ENCODE measurements at regions not wholly inside any gene's neighbourhood (a gene's known extent, or its start where the extent isn't known, plus 50 kb on each side); places are given as distances from the start of the nearest gene placed in this dataset.
"Not testable (repeated sequence)": the region's sequence is repeated elsewhere in the genome, so short reads cannot be mapped to it uniquely, and the experiment has no call there.

DNA sequence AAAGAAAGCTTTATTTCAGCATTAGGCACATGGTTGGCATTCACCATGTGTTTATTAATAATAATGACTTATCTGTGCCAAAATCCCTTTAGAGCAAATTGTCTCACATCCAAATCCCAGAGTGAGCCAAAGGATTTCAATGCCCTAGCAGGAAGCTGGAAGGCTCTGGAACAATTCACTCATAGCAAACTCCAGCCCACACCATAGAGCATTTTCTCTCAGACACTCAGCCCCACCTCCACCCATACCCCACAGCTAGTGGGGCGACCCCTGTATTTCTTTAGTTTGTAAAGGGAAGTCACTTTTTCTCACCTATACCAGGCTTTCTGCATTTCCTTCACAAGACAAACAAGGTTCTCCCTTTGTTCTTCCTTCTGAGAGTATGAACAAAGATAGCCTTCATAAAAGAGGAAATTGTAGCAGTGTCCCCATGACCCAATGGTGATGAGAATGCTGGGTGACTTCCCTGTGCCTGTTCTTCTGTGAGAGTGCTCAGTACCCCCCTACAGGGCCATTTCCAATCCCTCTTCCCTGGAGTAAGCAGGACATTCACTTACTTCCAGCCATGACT, 100.1 kb upstream of the APCDD1 start:
- no TSS peak for BruUV-seq (replicated peaks)
- intact Hi-C loops (cut with micrococcal nuclease; ENCODE audit: unreplicated experiment), result no loop called here
- Histone ChIP-seq H3F3A (ENCODE audit: insufficient read depth, low read depth) (no peaks in the 10 kb centered on the region), H3K36me3 (ENCODE audit: low read depth) (no peaks in the 10 kb centered on the region), H4K20me1 (ENCODE audit: insufficient read depth) (no peaks in the 10 kb centered on the region), H3K79me2 (ENCODE audit: low read depth) (no peaks in the 10 kb centered on the region), H3K9me2 (ENCODE audit: insufficient read depth) (no peaks in the 10 kb centered on the region), H2AFZ (no peak overlapping the region), H3K27me3 (ENCODE audit: insufficient read depth, low read depth) (no peaks in the 10 kb centered on the region), H3K9me3 (ENCODE audit: insufficient read depth, low read depth) (no peaks in the 10 kb centered on the region), H3K4me2 (no peak overlapping the region), H3K4me3 (no peak overlapping the region), H3K27ac (no peak overlapping the region), H3K4me1 (replicated peaks; ENCODE audit: insufficient read depth) (no peaks in the 10 kb centered on the region)
- POLR2A ChIA-PET (ENCODE audit: unreplicated experiment), result no interaction called here
- DNase-seq, result no peak
- CTCF ChIA-PET, result no interaction called here
- TF ChIP-seq, protein P1, sequence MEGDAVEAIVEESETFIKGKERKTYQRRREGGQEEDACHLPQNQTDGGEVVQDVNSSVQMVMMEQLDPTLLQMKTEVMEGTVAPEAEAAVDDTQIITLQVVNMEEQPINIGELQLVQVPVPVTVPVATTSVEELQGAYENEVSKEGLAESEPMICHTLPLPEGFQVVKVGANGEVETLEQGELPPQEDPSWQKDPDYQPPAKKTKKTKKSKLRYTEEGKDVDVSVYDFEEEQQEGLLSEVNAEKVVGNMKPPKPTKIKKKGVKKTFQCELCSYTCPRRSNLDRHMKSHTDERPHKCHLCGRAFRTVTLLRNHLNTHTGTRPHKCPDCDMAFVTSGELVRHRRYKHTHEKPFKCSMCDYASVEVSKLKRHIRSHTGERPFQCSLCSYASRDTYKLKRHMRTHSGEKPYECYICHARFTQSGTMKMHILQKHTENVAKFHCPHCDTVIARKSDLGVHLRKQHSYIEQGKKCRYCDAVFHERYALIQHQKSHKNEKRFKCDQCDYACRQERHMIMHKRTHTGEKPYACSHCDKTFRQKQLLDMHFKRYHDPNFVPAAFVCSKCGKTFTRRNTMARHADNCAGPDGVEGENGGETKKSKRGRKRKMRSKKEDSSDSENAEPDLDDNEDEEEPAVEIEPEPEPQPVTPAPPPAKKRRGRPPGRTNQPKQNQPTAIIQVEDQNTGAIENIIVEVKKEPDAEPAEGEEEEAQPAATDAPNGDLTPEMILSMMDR (conservative IDR thresholded peaks at IDR 0.05), result no peak
- TF ChIP-seq EZH2 (IDR thresholded peaks at IDR 0.05; ENCODE audit: low read depth), result no peak

DNA sequence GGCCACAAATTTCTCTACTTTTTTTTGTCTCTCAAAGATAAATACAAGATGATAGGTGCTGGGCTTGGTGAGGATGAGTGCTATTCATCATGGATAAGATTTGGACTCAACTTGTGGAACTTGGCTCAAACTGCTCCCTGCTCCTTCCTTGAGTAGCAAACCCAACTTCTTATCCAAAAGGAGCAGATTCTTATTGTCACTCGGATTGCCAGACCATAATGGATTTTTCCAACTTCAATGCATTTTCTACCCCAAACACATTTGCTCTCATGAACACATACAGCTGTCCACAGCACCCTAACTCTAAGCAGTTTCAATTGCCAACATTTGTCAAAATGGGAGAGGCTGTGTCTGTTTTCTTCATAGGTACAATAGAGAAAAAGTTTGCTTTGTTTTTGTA, 99.5 kb upstream of the APCDD1 start:
- CTCF ChIA-PET, result no interaction called here
- Histone ChIP-seq H3K27ac (no peak overlapping the region), H3K4me2 (no peak overlapping the region), H3K36me3 (ENCODE audit: low read depth) (no peaks in the 10 kb centered on the region), H3K4me1 (replicated peaks; ENCODE audit: insufficient read depth) (no peaks in the 10 kb centered on the region), H3K27me3 (ENCODE audit: insufficient read depth, low read depth) (no peaks in the 10 kb centered on the region), H3K4me3 (no peak overlapping the region), H3K9me3 (ENCODE audit: insufficient read depth, low read depth) (no peaks in the 10 kb centered on the region), H4K20me1 (ENCODE audit: insufficient read depth) (no peaks in the 10 kb centered on the region), H3K79me2 (ENCODE audit: low read depth) (no peaks in the 10 kb centered on the region), H2AFZ (no peak overlapping the region), H3F3A (ENCODE audit: insufficient read depth, low read depth) (no peaks in the 10 kb centered on the region), H3K9me2 (ENCODE audit: insufficient read depth) (no peaks in the 10 kb centered on the region)
- intact Hi-C loops (cut with micrococcal nuclease; ENCODE audit: unreplicated experiment), result no loop called here
- DNase-seq, result no peak
- TF ChIP-seq EZH2 (IDR thresholded peaks at IDR 0.05; ENCODE audit: low read depth), result no peak
- TF ChIP-seq, protein P1 (conservative IDR thresholded peaks at IDR 0.05), result no peak
- POLR2A ChIA-PET (ENCODE audit: unreplicated experiment), result no interaction called here
- no TSS peak for BruUV-seq (replicated peaks)

DNA sequence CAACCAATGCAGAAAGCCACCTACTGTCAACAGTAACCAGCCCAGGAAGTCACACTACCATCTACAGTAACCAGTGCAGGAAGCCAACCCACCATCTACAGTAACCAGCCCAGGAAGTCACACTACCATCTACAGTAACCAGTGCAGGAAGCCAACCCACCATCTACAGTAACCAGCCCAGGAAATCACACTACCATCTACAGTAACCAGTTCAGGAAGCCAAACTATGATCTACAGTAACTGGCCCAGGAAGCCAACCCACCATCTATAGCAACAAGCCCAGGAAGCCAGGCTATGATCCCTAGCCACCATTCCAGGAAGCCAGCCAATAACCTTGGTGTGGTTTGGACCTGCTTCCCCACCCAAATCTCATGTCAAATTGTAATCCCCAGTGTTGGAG, 97.4 kb upstream of the APCDD1 start:
- intact Hi-C loops (cut with micrococcal nuclease; ENCODE audit: unreplicated experiment), result not testable (repeated sequence)

DNA sequence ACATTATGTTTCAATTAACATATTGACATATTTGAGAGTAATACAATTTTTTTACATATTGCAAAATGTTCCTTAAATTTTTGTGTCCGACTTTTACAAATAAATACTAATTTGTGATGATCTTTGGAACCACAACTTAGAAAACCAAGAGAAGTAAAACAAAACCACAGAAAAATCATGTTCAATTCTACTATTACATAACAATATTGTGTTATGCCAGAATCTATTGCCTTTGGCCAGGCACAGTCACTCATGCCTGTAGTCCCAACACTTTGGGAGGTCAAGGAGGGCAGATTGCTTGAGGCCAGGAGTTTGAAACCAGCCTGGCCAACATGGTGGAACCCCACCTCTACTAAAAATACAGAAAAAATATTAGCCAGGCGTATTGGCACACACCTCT, 92.8 kb upstream of the APCDD1 start:
- POLR2A ChIA-PET (ENCODE audit: unreplicated experiment), result no interaction called here
- BruUV-seq (replicated peaks), result no TSS peak
- no peaks in the 10 kb centered on the region for H3K9me2 ChIP-seq (ENCODE audit: insufficient read depth)

More for the DNA sequence above, 97.4 kb upstream of the APCDD1 start:
- H3K4me3 ChIP-seq; H3K36me3 ChIP-seq (ENCODE audit: low read depth); H4K20me1 ChIP-seq (ENCODE audit: insufficient read depth); H3K4me2 ChIP-seq; POLR2A ChIA-PET (ENCODE audit: unreplicated experiment); DNase-seq; H3K27ac ChIP-seq; H3K9me2 ChIP-seq (ENCODE audit: insufficient read depth); H2AFZ ChIP-seq; H3K4me1 ChIP-seq (replicated peaks; ENCODE audit: insufficient read depth); BruUV-seq (replicated peaks); H3K79me2 ChIP-seq (ENCODE audit: low read depth); H3K9me3 ChIP-seq (ENCODE audit: insufficient read depth, low read depth); H3F3A ChIP-seq (ENCODE audit: insufficient read depth, low read depth); CTCF ChIA-PET; H3K27me3 ChIP-seq (ENCODE audit: insufficient read depth, low read depth): not testable (repeated sequence)

More for the DNA sequence above, 92.8 kb upstream of the APCDD1 start:
- H3K9me3 ChIP-seq (ENCODE audit: insufficient read depth, low read depth), result no peaks in the 10 kb centered on the region
- H4K20me1 ChIP-seq (ENCODE audit: insufficient read depth), result no peaks in the 10 kb centered on the region
- intact Hi-C loops (cut with micrococcal nuclease; ENCODE audit: unreplicated experiment), result no loop called here
- H3K79me2 ChIP-seq (ENCODE audit: low read depth), result no peaks in the 10 kb centered on the region
- TF ChIP-seq, protein P1 (conservative IDR thresholded peaks at IDR 0.05), result no peak
- TF ChIP-seq EZH2 (IDR thresholded peaks at IDR 0.05; ENCODE audit: low read depth), result no peak
- no peak overlapping the region for H3K4me2 ChIP-seq
- CTCF ChIA-PET, result no interaction called here
- H3F3A ChIP-seq (ENCODE audit: insufficient read depth, low read depth), result no peaks in the 10 kb centered on the region
- H3K4me1 ChIP-seq (replicated peaks; ENCODE audit: insufficient read depth), result no peaks in the 10 kb centered on the region
- no peak overlapping the region for H3K4me3 ChIP-seq
- no peaks in the 10 kb centered on the region for H3K36me3 ChIP-seq (ENCODE audit: low read depth)
- no peaks in the 10 kb centered on the region for H3K27me3 ChIP-seq (ENCODE audit: insufficient read depth, low read depth)
- no peak overlapping the region for H3K27ac ChIP-seq
- DNase-seq, result no peak
- no peak overlapping the region for H2AFZ ChIP-seq
